SK-N-SH (cell line): ENCODE measurements at regions not wholly inside any gene's neighbourhood (a gene's known extent, or its start where the extent isn't known, plus 50 kb on each side); places are given as distances from the start of the nearest gene placed in this dataset.
"Not testable (repeated sequence)": the region's sequence is repeated elsewhere in the genome, so short reads cannot be mapped to it uniquely, and the experiment has no call there.

ENCODE experiments used
- CTCF ChIA-PET: fragments of 300-600, 350-600 bp; formaldehyde crosslinking; extraction: SDS; loops from one replicate; lab custom pipeline; 2021; lab: Yijun Ruan, JAX
- POLR2A ChIA-PET: fragments of 350-600 bp; sonication (Branson Sonifier 250); formaldehyde crosslinking; extraction: SDS; loops from one replicate; lab custom pipeline; 2020; ENCODE audit warnings: antibody characterized with exemption, inconsistent platforms; lab: Yijun Ruan, JAX
- DNase-seq: peaks from one replicate; pipeline ENCODE4 v3.0.0; 2012
- H2AFZ ChIP-seq: fragments of 200-600 bp; sonication (generic); 2 replicates; pipeline ENCODE4 v1.8.1; 2016; ENCODE audit warnings: antibody characterized with exemption, mild to moderate bottlenecking, low read depth
- H3F3A ChIP-seq: fragments of 200-600 bp; sonication (generic); replicated peaks from 2 replicates; pipeline ENCODE3; 2016; ENCODE audit warnings: antibody characterized with exemption, mild to moderate bottlenecking; ENCODE audit not compliant: insufficient read depth
- H3K27ac ChIP-seq, 2 experiments: fragments of 200-500 bp in 1 of 2; fragments of 200-600 bp in 1 of 2; sonication (Bioruptor generic) in 1 of 2; sonication (generic), shearing (Covaris generic) in 1 of 2; 2 replicates each; pipeline versions ENCODE4 v1.5.1 to v1.6.1; 2014 to 2016; ENCODE audit warnings: low read depth in 2 of 2, inconsistent platforms in 1 of 2, low read length in 1 of 2, mild to moderate bottlenecking in 1 of 2, mixed read lengths in 1 of 2
- H3K27me3 ChIP-seq: fragments of 200-600 bp; sonication (generic), shearing (Covaris generic); 2 replicates; pipeline ENCODE4 v1.6.1; 2016; ENCODE audit warnings: mixed run types; ENCODE audit not compliant: insufficient read depth
- H3K36me3 ChIP-seq, 2 experiments: fragments of 200-500 bp in 1 of 2; fragments of 200-600 bp in 1 of 2; sonication (Bioruptor generic) in 1 of 2; sonication (generic) in 1 of 2; replicated peaks in 1 of 2; 2 replicates each; pipeline versions ENCODE3 to v1.5.1; 2014 to 2016; ENCODE audit warnings: low read length in 1 of 2, mild to moderate bottlenecking in 1 of 2; ENCODE audit not compliant: insufficient read depth in 2 of 2, control insufficient read depth in 1 of 2
- H3K4me1 ChIP-seq, 2 experiments: fragments of 200-500 bp in 1 of 2; fragments of 200-600 bp in 1 of 2; sonication (Bioruptor generic) in 1 of 2; sonication (generic), shearing (Covaris generic) in 1 of 2; 2 replicates each; pipeline versions ENCODE4 v1.5.1 to v1.6.1; 2014 to 2016; ENCODE audit warnings: low read depth in 1 of 2, low read length in 1 of 2, mixed run types in 1 of 2; ENCODE audit not compliant: insufficient read depth in 2 of 2, control insufficient read depth in 1 of 2
- H3K4me2 ChIP-seq: fragments of 200-600 bp; sonication (generic), shearing (Covaris generic); 2 replicates; pipeline ENCODE4 v1.6.1; 2017; ENCODE audit warnings: mixed run types
- H3K4me3 ChIP-seq, 2 experiments: fragments of 200-500 bp in 1 of 2; fragments of 200-600 bp in 1 of 2; sonication (Bioruptor generic) in 1 of 2; sonication (generic), shearing (Covaris generic) in 1 of 2; 2 replicates each; pipeline versions ENCODE4 v1.5.1 to v1.8.1; 2014 to 2016; ENCODE audit warnings: low read depth in 2 of 2, inconsistent platforms in 1 of 2, low read length in 1 of 2, mild to moderate bottlenecking in 1 of 2, mixed read lengths in 1 of 2, moderate library complexity in 1 of 2
- H3K79me2 ChIP-seq: fragments of 200-600 bp; sonication (generic); 2 replicates; pipeline ENCODE4 v1.8.1; 2017; ENCODE audit warnings: mild to moderate bottlenecking; ENCODE audit not compliant: insufficient read depth
- H3K9ac ChIP-seq: fragments of 200-600 bp; sonication (generic); 2 replicates; pipeline ENCODE4 v1.6.1; 2017; ENCODE audit warnings: mixed run types
- H3K9me2 ChIP-seq: fragments of 200-600 bp; sonication (generic); 2 replicates; pipeline ENCODE4 v1.6.1; 2017; ENCODE audit warnings: mixed run types
- H3K9me3 ChIP-seq: fragments of 200-600 bp; sonication (generic); 2 replicates; pipeline ENCODE4 v1.6.1; 2017; ENCODE audit warnings: mixed run types, mild to moderate bottlenecking, moderate library complexity
- H4K20me1 ChIP-seq: fragments of 200-600 bp; sonication (generic); 2 replicates; pipeline ENCODE4 v1.6.1; 2017; ENCODE audit warnings: mild to moderate bottlenecking, mixed run types; ENCODE audit not compliant: insufficient read depth
- CHD2 ChIP-seq: fragments of 150-350 bp; IDR thresholded peaks from 2 replicates; pipeline ENCODE4 v1.6.1; 2018; ENCODE audit warnings: low read length; ENCODE audit not compliant: partially characterized antibody
- ELF1 ChIP-seq: IDR thresholded peaks from 2 replicates; pipeline ENCODE4 v1.4.0; 2012
- EP300 ChIP-seq, 2 experiments: IDR thresholded peaks; 2 replicates each; pipeline versions ENCODE4 v1.4.0 to v1.6.1; 2012; ENCODE audit warnings: borderline replicate concordance in 1 of 2, low read depth in 1 of 2, low read length in 1 of 2
- GATA2 ChIP-seq: sonication (generic); formaldehyde crosslinking; IDR thresholded peaks from 2 replicates; pipeline ENCODE4 v1.5.0; 2020; ENCODE audit warnings: mild to moderate bottlenecking, missing genetic modification reagents
- MAX ChIP-seq: IDR thresholded peaks from 2 replicates; pipeline ENCODE4 v1.4.0; 2012; ENCODE audit warnings: low read depth
- MEF2A ChIP-seq: IDR thresholded peaks from 2 replicates; pipeline ENCODE4 v1.4.0; 2012; ENCODE audit warnings: low read depth, borderline replicate concordance
- NFIC ChIP-seq: IDR thresholded peaks from 2 replicates; pipeline ENCODE4 v1.4.0; 2012; ENCODE audit warnings: borderline replicate concordance
- RXRA ChIP-seq: IDR thresholded peaks from 2 replicates; pipeline ENCODE4 v1.4.0; 2012; ENCODE audit warnings: low read depth, mild to moderate bottlenecking, borderline replicate concordance
- SIN3A ChIP-seq: IDR thresholded peaks from 2 replicates; pipeline ENCODE4 v1.6.1; 2012; ENCODE audit warnings: low read depth, mild to moderate bottlenecking, low read length, moderate library complexity, borderline replicate concordance
- USF1 ChIP-seq: IDR thresholded peaks from 2 replicates; pipeline ENCODE4 v1.4.0; 2012; ENCODE audit warnings: low read depth, borderline replicate concordance
- ZBTB33 ChIP-seq: IDR thresholded peaks from 2 replicates; pipeline ENCODE4 v1.4.0; 2012; ENCODE audit warnings: low read depth, borderline replicate concordance
- WGBS: methylation state at CpG from one replicate; pipeline ENCODE4 v1.1.6; 2017; ENCODE audit warnings: low lambda C conversion rate; 5-methylcytosine and 5-hydroxymethylcytosine counted together

GRCh38 chr2:204161886-204162285 lies 225.3 kb downstream of the ICOS start:
- Histone ChIP-seq H3K36me3 (no peaks in the 10 kb centered on the region), H2AFZ (no peak overlapping the region), H3K9me3 (no peaks in the 10 kb centered on the region), H3K9me2 (no peaks in the 10 kb centered on the region), H3K27ac (no peak overlapping the region), H3K4me2 (no peak overlapping the region), H3K9ac (no peak overlapping the region), H3K27me3 (no peaks in the 10 kb centered on the region), H3F3A (no peaks in the 10 kb centered on the region), H4K20me1 (no peaks in the 10 kb centered on the region), H3K4me1 (no peaks in the 10 kb centered on the region), H3K4me3 (no peak overlapping the region), H3K79me2 (no peaks in the 10 kb centered on the region)
- TF ChIP-seq MAX (no peak), ZBTB33 (no peak), NFIC (no peak), RXRA (no peak), ELF1 (no peak), USF1 (no peak), SIN3A (no peak)
- ChIA-PET CTCF (interaction anchor here (0.7 kb wide), 1 partner anchor 9 kb away, joined by 4 read pairs; no protein-coding TSS in a partner anchor), POLR2A (no interaction called here)
- no peak for DNase-seq
- WGBS: 62% methylated on average over 3 of the region's 3 CpGs

- Histone ChIP-seq H2AFZ (no peak overlapping the region), H4K20me1 (no peaks in the 10 kb centered on the region), H3K27ac (no peak overlapping the region), H3K9ac (no peak overlapping the region), H3K4me2 (no peak overlapping the region), H3K36me3 (no peaks in the 10 kb centered on the region), H3K4me1 (peaks cover 0 to 7% of the 10 kb centered on the region in 2 experiments; a peak in 1 of 4 replicates), H3K9me2 (no peaks in the 10 kb centered on the region), H3K9me3 (no peaks in the 10 kb centered on the region), H3F3A (no peaks in the 10 kb centered on the region), H3K27me3 (no peaks in the 10 kb centered on the region), H3K79me2 (no peaks in the 10 kb centered on the region), H3K4me3 (no peak overlapping the region)
- TF ChIP-seq GATA2 (CRISPR knock-in tag): no peak
- TF ChIP-seq ZBTB33: no peak
- TF ChIP-seq MAX: no peak
- TF ChIP-seq MEF2A: no peak
- TF ChIP-seq EP300 (IDR thresholded peaks at IDR 0.05; ENCODE audit: borderline replicate concordance in 1 of 2, low read depth in 1 of 2, low read length in 1 of 2): no peak
- TF ChIP-seq CHD2: no peak
- 49% methylated on average over 3 of the region's 3 CpGs for WGBS
- DNase-seq: no peak
- ChIA-PET POLR2A (no interaction called here), CTCF (interaction anchor here (0.7 kb wide), 1 partner anchor 21 kb away, joined by 3 read pairs; no protein-coding TSS in a partner anchor)
Observed at GRCh38 chr2:204166961-204167360, 230.4 kb downstream of the ICOS start.

- POLR2A ChIA-PET, H3K79me2 ChIP-seq, H3K9me2 ChIP-seq, H3F3A ChIP-seq, DNase-seq, H3K4me2 ChIP-seq, H3K4me3 ChIP-seq, H2AFZ ChIP-seq, H4K20me1 ChIP-seq, H3K9me3 ChIP-seq, H3K27me3 ChIP-seq, H3K36me3 ChIP-seq, CTCF ChIA-PET, H3K9ac ChIP-seq, H3K4me1 ChIP-seq, H3K27ac ChIP-seq: not testable (repeated sequence)
- 67% methylated on average over 6 of the region's 6 CpGs for WGBS
Observed at GRCh38 chr2:204167670-204168069, 231.1 kb downstream of the ICOS start.
